ENCODE measurements at regions not wholly inside any gene's neighbourhood (a gene's known extent, or its start where the extent isn't known, plus 50 kb on each side); places are given as distances from the start of the nearest gene placed in this dataset.

- ATAC-seq (peak; percentile 93), DNase-seq (ENCODE audit: low spot score) (no peak)
Observed at GRCh38 chr3:15942936-15943335, 145.2 kb upstream of the ANKRD28 start.

- peak; percentile 37 for ATAC-seq
- DNase-seq (ENCODE audit: low spot score), result no peak
Observed at GRCh38 chr3:15948388-15948787, 150.6 kb upstream of the ANKRD28 start.

- no peak for DNase-seq (ENCODE audit: low spot score)
- peak; percentile 84 for ATAC-seq
Observed at GRCh38 chr3:15952543-15953175, 154.9 kb upstream of the ANKRD28 start.

- peak; percentile 35 for ATAC-seq
- DNase-seq (ENCODE audit: low spot score), result no peak
Observed at GRCh38 chr3:15953841-15954240, 156.1 kb upstream of the ANKRD28 start.

GRCh38 chr3:15955968-15956367, 158.2 kb upstream of the ANKRD28 start:
- DNase-seq (ENCODE audit: low spot score) (no peak), ATAC-seq (no peak)

GRCh38 chr3:15958692-15959433, 161.1 kb upstream of the ANKRD28 start:
- ATAC-seq, result no peak
- DNase-seq (ENCODE audit: low spot score), result no peak

- no peak for DNase-seq (ENCODE audit: low spot score)
- no peak for ATAC-seq
Observed at GRCh38 chr3:15959434-15959811, 161.6 kb upstream of the ANKRD28 start.

- DNase-seq (ENCODE audit: low spot score) (no peak), ATAC-seq (peak; percentile 49)
Observed at GRCh38 chr3:15964605-15965442, 167.0 kb upstream of the ANKRD28 start.

- DNase-seq (ENCODE audit: low spot score) (no peak), ATAC-seq (no peak)
Observed at GRCh38 chr3:15967577-15967976, 169.8 kb upstream of the ANKRD28 start.

- no peak for DNase-seq (ENCODE audit: low spot score)
- peak; percentile 38 for ATAC-seq
Observed at GRCh38 chr3:15969874-15970640, 172.3 kb upstream of the ANKRD28 start.

- no peak for DNase-seq (ENCODE audit: low spot score)
- no peak for ATAC-seq
Observed at GRCh38 chr3:15973414-15973813, 175.6 kb upstream of the ANKRD28 start.

GRCh38 chr3:15973940-15974339, 176.2 kb upstream of the ANKRD28 start:
- peak; percentile 14 for ATAC-seq

GRCh38 chr3:15974647-15975046, 176.9 kb upstream of the ANKRD28 start:
- ATAC-seq (no peak), DNase-seq (ENCODE audit: low spot score) (no peak)

More at GRCh38 chr3:15973940-15974339, 176.2 kb upstream of the ANKRD28 start:
- no peak for DNase-seq (ENCODE audit: low spot score)

- no peak for DNase-seq (ENCODE audit: low spot score)
- no peak for ATAC-seq
Observed at GRCh38 chr3:15976524-15976923, 178.7 kb upstream of the ANKRD28 start.

- ATAC-seq (no peak), DNase-seq (ENCODE audit: low spot score) (no peak)
Observed at GRCh38 chr3:15977090-15977489, 179.3 kb upstream of the ANKRD28 start.

GRCh38 chr3:15977598-15978232, 179.9 kb upstream of the ANKRD28 start:
- ATAC-seq (no peak), DNase-seq (ENCODE audit: low spot score) (no peak)

- DNase-seq (ENCODE audit: low spot score) (no peak), ATAC-seq (no peak)
Observed at GRCh38 chr3:15978801-15979200, 181.0 kb upstream of the ANKRD28 start.

GRCh38 chr3:15979495-15979894, 181.7 kb upstream of the ANKRD28 start:
- DNase-seq (ENCODE audit: low spot score) (no peak), ATAC-seq (peak; percentile 28)

- DNase-seq (ENCODE audit: low spot score), result no peak
- no peak for ATAC-seq
Observed at GRCh38 chr3:15979900-15980299, 182.1 kb upstream of the ANKRD28 start.

GRCh38 chr3:15982243-15982642, 184.5 kb upstream of the ANKRD28 start:
- no peak for ATAC-seq
- DNase-seq (ENCODE audit: low spot score), result no peak
